Fibroblast of villous mesenchyme (primary cell): ENCODE measurements at regions not wholly inside any gene's neighbourhood (a gene's known extent, or its start where the extent isn't known, plus 50 kb on each side); places are given as distances from the start of the nearest gene placed in this dataset.
"Not testable (repeated sequence)": the region's sequence is repeated elsewhere in the genome, so short reads cannot be mapped to it uniquely, and the experiment has no call there.

Source experiments
- DNase-seq: peaks from one replicate; pipeline ENCODE4 v3.0.0-alpha.2; 2010; ENCODE audit warnings: low read depth
- H3K4me3 ChIP-seq: 2 replicates; pipeline ENCODE4 v1.5.1; 2011; ENCODE audit warnings: low read depth, mild to moderate bottlenecking, low read length
- TF ChIP-seq, protein P1 (sequence below): IDR thresholded peaks from 2 replicates; pipeline ENCODE4 v1.5.1; 2012; ENCODE audit warnings: low read depth, mild to moderate bottlenecking, low read length; ENCODE audit not compliant: insufficient read depth

DNA sequence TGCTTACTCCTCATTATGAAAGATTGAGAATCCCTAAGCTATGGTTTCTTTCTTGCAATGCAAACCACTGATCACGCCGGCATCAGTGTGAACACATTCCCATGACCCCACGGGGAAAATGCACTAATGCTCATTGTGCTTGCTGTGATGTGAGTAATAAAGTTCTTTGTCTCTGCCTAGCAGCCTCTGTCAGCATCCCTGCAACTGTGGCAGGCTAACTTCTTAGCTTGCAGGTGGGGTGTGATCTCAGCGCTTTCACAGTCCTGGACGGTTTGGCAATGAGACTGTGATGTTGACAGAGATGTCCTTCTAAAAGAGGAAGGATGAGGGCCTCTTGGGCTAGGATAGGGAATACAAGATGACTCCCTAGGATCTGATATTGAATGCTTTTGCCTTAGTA is 1218.7 kb downstream of the EFNA5 start:
- no peak for DNase-seq
- H3K4me3 ChIP-seq = no peak overlapping the region
- TF ChIP-seq, protein P1, sequence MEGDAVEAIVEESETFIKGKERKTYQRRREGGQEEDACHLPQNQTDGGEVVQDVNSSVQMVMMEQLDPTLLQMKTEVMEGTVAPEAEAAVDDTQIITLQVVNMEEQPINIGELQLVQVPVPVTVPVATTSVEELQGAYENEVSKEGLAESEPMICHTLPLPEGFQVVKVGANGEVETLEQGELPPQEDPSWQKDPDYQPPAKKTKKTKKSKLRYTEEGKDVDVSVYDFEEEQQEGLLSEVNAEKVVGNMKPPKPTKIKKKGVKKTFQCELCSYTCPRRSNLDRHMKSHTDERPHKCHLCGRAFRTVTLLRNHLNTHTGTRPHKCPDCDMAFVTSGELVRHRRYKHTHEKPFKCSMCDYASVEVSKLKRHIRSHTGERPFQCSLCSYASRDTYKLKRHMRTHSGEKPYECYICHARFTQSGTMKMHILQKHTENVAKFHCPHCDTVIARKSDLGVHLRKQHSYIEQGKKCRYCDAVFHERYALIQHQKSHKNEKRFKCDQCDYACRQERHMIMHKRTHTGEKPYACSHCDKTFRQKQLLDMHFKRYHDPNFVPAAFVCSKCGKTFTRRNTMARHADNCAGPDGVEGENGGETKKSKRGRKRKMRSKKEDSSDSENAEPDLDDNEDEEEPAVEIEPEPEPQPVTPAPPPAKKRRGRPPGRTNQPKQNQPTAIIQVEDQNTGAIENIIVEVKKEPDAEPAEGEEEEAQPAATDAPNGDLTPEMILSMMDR = no peak

- TF ChIP-seq, protein P1 = no peak
- no peak overlapping the region for H3K4me3 ChIP-seq
- no peak for DNase-seq
Measured at GRCh38 chr5:106443746-106444145, 1227.0 kb downstream of the EFNA5 start.

DNA sequence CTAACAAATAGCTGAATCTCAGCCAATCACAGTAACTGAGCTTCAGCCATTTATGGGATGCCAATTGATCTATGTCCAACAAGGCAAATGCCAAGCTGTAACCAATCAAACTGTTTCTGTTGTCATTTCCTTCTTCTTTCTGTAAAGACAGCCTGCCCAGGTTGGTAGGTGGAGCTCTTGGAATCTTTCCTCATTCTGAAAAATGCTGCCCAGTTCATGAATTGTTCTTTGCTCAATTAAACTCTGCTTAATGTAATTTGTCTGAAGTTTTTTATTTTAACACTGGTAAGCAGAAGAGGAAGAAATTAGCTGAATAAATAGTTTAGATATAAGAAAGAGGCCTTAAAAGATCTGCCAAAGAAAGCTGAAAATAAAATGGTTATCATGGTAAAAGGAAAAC is 1235.6 kb downstream of the EFNA5 start:
- H3K4me3 ChIP-seq = no peak overlapping the region
- DNase-seq = no peak
- TF ChIP-seq, protein P1 = no peak

- H3K4me3 ChIP-seq, DNase-seq: not testable (repeated sequence)
Measured at GRCh38 chr5:106430733-106431132, 1240.0 kb downstream of the EFNA5 start.

DNA sequence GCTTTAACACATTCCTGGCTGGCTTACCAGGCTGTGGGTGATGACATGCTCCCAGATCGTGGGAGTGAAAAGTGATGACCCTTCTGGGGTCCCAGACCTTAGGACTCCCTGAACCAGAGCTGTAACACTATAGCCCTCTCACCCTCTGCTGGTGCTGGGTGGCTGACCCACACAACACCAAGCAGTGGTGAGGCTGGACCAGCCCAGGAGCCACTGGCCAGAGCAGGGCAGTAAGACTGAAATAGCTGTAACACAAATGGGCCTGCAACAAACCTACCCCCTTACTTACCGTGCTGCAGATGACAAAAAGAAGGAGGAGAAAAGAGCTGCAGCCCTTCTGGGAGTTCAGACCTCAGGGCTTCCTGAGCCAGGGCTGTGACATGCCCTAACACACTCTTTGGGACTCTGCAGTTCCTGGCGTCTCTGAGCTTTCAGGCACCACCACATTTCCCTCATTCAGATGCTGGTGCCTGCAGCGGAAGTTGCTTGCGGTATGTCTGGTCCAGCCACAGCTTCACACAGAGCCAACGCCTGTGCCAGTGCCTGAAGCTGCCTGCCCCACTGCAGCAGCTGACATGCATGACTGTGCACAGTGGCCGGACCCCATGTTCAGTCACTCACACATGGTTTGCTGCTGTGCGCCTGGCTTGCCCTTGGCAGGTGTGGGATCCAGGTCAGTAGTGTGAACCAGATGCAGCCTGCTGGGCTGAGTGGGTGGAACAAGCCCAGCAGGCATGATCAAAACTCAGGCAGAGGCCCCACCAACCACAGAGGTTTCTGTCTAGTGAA is 1247.4 kb downstream of the EFNA5 start:
- DNase-seq = no peak
- TF ChIP-seq, protein P1 = no peak
- H3K4me3 ChIP-seq = no peak overlapping the region

- DNase-seq = no peak
- TF ChIP-seq, protein P1 = no peak
- H3K4me3 ChIP-seq = no peak overlapping the region
Measured at GRCh38 chr5:106420102-106420501, 1250.6 kb downstream of the EFNA5 start.

GRCh38 chr5:106418196-106418595 is 1252.5 kb downstream of the EFNA5 start:
- DNase-seq = no peak
- no peak overlapping the region for H3K4me3 ChIP-seq
- TF ChIP-seq, protein P1 = no peak
